SK-N-SH treated with all-trans-retinoic acid at 6 μM for 48 hours (cell line): ENCODE measurements at regions not wholly inside any gene's neighbourhood (a gene's known extent, or its start where the extent isn't known, plus 50 kb on each side); places are given as distances from the start of the nearest gene placed in this dataset.

Source experiments
- BACH2 ChIP-seq: fragments of 250-450 bp; sonication (Bioruptor Pico); IDR thresholded peaks from 2 replicates; pipeline ENCODE4 v1.9.0; 2021; ENCODE audit warnings: mild to moderate bottlenecking, borderline replicate concordance
- CREB5 ChIP-seq: fragments of 250-450 bp; sonication (Bioruptor Pico); IDR thresholded peaks from 2 replicates; pipeline ENCODE4 v1.5.1; 2020; ENCODE audit warnings: low read depth, mild to moderate bottlenecking, moderate library complexity
- CSDC2 ChIP-seq: fragments of 250-450 bp; sonication (Bioruptor Pico); IDR thresholded peaks from 2 replicates; pipeline ENCODE4 v1.5.0; 2020; ENCODE audit warnings: mild to moderate bottlenecking, moderate library complexity
- CSRNP3 ChIP-seq: fragments of 250-450 bp; sonication (Bioruptor Pico); IDR thresholded peaks from 2 replicates; pipeline ENCODE4 v1.5.1; 2021; ENCODE audit warnings: mild to moderate bottlenecking, moderate library complexity
- OSR1 ChIP-seq: fragments of 250-450 bp; sonication (Bioruptor Pico); IDR thresholded peaks from 2 replicates; pipeline ENCODE4 v1.8.0; 2022; ENCODE audit warnings: moderate library complexity, mild to moderate bottlenecking, inconsistent platforms
- PATZ1 ChIP-seq: fragments of 250-450 bp; sonication (Bioruptor Pico); IDR thresholded peaks from 2 replicates; pipeline ENCODE4 v1.8.0; 2020; ENCODE audit warnings: mild to moderate bottlenecking, moderate library complexity, borderline replicate concordance
- RARB ChIP-seq: fragments of 250-450 bp; sonication (Bioruptor Pico); IDR thresholded peaks from 2 replicates; pipeline ENCODE4 v1.8.0; 2021; ENCODE audit warnings: mild to moderate bottlenecking, moderate library complexity
- ZC3H10 ChIP-seq: fragments of 250-450 bp; sonication (Bioruptor Pico); IDR thresholded peaks from 2 replicates; pipeline ENCODE4 v1.5.1; 2021; ENCODE audit warnings: mild to moderate bottlenecking, moderate library complexity
- ZFP30 ChIP-seq: fragments of 450-650 bp; formaldehyde crosslinking; IDR thresholded peaks from 2 replicates; pipeline ENCODE4 v1.5.0; 2022; ENCODE audit warnings: mild to moderate bottlenecking, moderate library complexity
- ZNF565 ChIP-seq: fragments of 450-650 bp; formaldehyde crosslinking; conservative IDR thresholded peaks from 2 replicates; pipeline ENCODE4 v1.5.0; 2020; ENCODE audit warnings: low read depth, mild to moderate bottlenecking, moderate library complexity
- ZNF70 ChIP-seq: fragments of 450-650 bp; formaldehyde crosslinking; IDR thresholded peaks from 2 replicates; pipeline ENCODE4 v1.5.0; 2020; ENCODE audit warnings: mild to moderate bottlenecking, moderate library complexity

GRCh38 chr15:62440362-62441105, 275.4 kb upstream of the C2CD4B start:
- no peak for TF ChIP-seq PATZ1 (CRISPR knock-in tag)
- TF ChIP-seq CSDC2 (CRISPR knock-in tag) = no peak
- TF ChIP-seq ZC3H10 = no peak
- TF ChIP-seq ZNF565 (CRISPR knock-in tag) = no peak
- TF ChIP-seq ZNF70 (CRISPR knock-in tag) = no peak
- TF ChIP-seq OSR1 (CRISPR knock-in tag) = no peak
- TF ChIP-seq CREB5 (CRISPR knock-in tag) = no peak
- no peak for TF ChIP-seq RARB (CRISPR knock-in tag)
- TF ChIP-seq CSRNP3 (CRISPR knock-in tag) = no peak
- no peak for TF ChIP-seq BACH2 (CRISPR knock-in tag)
- no peak for TF ChIP-seq ZFP30 (CRISPR knock-in tag)
